ENCODE measurements at regions not wholly inside any gene's neighbourhood (a gene's known extent, or its start where the extent isn't known, plus 50 kb on each side); places are given as distances from the start of the nearest gene placed in this dataset.

DNA sequence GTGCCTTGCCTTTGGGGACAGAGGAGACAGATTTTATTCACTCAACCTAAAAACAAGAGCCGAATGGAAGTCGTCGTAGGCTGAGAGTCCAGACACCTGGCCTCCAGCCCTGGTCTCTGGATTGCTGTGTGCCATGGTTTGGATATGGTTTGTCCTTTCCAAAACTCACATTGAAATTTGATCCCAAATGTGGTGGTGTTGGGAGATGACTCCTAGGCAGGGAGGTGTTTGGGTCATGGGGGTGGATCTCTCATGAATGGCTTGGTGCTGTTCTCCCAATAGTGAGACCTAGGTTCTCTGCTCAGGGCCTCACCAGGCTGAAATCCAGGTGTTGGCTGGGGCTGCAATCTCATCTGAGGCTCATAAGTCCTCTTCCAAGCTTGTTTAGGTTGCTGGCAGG is 75.5 kb downstream of the FOXD2 start:
- TF ChIP-seq POLR2A (IDR thresholded peaks at IDR 0.05) (no peak), EP300 (IDR thresholded peaks at IDR 0.05) (no peak), POLR2AphosphoS5 (IDR thresholded peaks at IDR 0.05) (no peak)
- TF ChIP-seq, protein P1, sequence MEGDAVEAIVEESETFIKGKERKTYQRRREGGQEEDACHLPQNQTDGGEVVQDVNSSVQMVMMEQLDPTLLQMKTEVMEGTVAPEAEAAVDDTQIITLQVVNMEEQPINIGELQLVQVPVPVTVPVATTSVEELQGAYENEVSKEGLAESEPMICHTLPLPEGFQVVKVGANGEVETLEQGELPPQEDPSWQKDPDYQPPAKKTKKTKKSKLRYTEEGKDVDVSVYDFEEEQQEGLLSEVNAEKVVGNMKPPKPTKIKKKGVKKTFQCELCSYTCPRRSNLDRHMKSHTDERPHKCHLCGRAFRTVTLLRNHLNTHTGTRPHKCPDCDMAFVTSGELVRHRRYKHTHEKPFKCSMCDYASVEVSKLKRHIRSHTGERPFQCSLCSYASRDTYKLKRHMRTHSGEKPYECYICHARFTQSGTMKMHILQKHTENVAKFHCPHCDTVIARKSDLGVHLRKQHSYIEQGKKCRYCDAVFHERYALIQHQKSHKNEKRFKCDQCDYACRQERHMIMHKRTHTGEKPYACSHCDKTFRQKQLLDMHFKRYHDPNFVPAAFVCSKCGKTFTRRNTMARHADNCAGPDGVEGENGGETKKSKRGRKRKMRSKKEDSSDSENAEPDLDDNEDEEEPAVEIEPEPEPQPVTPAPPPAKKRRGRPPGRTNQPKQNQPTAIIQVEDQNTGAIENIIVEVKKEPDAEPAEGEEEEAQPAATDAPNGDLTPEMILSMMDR (IDR thresholded peaks at IDR 0.05) = no peak

All from sigmoid colon (tissue), 4 donors.